GM19035 (cell line): ENCODE measurements at regions not wholly inside any gene's neighbourhood (a gene's known extent, or its start where the extent isn't known, plus 50 kb on each side); places are given as distances from the start of the nearest gene placed in this dataset.
"Not testable (repeated sequence)": the region's sequence is repeated elsewhere in the genome, so short reads cannot be mapped to it uniquely, and the experiment has no call there.

Source experiments
- ATAC-seq: cut with Tn5 transposase; IDR thresholded peaks from one replicate; pipeline ENCODE4 v1.9.1; 2021; ENCODE audit not compliant: unreplicated experiment

GRCh38 chr18:65671621-65672415 lies 79.0 kb upstream of the CDH7 start:
- no peak for ATAC-seq

DNA sequence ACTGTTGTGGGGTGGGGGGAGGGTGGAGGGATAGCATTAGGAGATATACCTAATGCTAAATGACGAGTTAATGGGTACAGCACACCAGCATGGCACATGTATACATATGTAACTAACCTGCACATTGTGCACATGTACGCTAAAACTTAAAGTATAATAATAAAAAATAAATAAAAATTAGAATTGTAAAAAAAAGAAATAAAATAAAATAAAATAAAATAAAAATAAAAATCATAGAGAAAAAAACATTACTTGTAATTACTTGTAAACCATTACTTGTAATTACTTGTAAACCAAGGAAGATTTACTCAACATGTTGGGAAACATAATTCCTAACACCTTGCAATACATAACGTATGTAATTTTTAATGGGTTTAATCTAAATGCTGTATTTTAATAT lies 80.7 kb upstream of the CDH7 start:
- not testable (repeated sequence) for ATAC-seq

GRCh38 chr18:65661391-65661790 lies 89.4 kb upstream of the CDH7 start:
- no peak for ATAC-seq

- no peak for ATAC-seq
Observed at GRCh38 chr18:65659912-65660311, 90.9 kb upstream of the CDH7 start.

DNA sequence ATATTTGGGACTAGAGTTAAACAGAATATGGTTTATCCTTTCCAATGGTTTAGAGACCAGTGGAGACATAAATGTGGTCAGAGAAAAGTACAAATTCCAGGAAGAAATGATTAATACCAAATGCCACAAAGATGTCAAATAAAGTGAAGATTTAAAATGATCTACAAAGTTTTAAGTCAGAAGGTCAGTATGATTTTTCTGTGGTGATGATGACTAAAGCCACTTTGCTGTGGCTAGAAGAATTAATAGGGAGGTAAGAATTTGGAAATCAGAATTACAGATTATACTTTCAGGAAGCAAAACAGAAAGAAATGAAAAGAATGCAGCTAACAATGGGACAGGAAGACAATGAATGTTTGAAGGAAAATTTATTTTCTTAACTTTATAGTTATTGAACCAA lies 91.5 kb upstream of the CDH7 start:
- no peak for ATAC-seq

- no peak for ATAC-seq
Observed at GRCh38 chr18:65651192-65651591, 99.6 kb upstream of the CDH7 start.

DNA sequence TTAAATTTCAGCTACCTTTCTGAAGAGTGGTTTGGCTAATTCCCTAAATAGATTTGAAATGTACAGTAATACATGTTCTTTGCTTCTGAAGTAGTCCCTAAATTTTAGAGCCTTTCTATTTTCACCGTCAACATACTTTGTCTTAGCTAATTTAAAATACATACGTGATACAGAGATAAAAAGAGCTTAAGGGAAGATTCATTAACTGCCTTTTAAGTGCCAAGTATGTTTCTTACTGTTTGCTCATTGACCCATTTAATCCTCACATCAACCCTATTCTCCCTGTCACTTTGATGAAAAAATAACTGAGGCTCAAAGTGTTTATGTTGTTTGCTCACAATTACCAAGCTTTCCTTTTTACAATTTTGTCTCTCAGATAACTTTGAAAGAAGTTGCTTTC lies 118.6 kb upstream of the CDH7 start:
- ATAC-seq: no peak

DNA sequence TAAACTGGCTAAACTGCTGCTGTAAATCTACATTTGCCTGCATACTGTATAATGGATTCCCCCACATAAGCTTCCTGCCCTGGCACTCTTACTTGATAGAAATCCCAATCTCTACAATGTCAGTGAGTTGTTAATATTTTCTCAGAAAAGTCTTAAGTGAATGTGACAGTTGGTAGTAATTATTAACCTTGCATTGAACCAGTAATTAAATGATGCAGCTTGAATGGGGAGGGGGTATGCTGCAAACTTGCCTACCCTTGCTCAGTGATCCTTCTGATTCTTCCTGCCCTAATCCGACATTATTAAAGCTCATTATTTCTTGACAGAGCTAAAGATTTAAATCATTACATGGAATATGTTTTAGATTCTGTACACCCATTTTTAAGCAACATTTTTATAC lies 119.0 kb upstream of the CDH7 start:
- ATAC-seq: no peak

- no peak for ATAC-seq
Observed at GRCh38 chr18:65628390-65628789, 122.4 kb upstream of the CDH7 start.

GRCh38 chr18:65623676-65624075 lies 127.1 kb upstream of the CDH7 start:
- no peak for ATAC-seq

GRCh38 chr18:65622436-65622835 lies 128.4 kb upstream of the CDH7 start:
- ATAC-seq: no peak

GRCh38 chr18:65620076-65620696 lies 130.6 kb upstream of the CDH7 start:
- ATAC-seq: no peak

- ATAC-seq: no peak
Observed at GRCh38 chr18:65610939-65611338, 139.9 kb upstream of the CDH7 start.

DNA sequence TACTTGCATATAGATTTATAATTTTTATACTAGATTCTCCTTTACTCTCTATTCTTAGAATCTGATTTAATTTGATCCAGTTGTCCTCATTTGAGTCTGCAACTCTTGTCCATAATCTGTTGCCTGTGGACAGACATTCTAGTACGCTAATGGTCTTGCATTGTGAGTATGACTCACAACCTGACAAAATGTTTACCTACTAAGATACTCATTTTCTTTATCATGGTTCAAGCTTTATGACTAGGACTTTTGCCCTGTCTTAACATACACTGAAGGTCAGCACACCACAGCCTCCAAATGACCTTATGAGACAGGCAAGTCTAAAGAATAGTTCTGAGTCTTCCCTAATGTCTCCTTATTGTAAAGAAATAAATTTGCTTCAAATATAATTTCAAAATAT lies 142.3 kb upstream of the CDH7 start:
- no peak for ATAC-seq

DNA sequence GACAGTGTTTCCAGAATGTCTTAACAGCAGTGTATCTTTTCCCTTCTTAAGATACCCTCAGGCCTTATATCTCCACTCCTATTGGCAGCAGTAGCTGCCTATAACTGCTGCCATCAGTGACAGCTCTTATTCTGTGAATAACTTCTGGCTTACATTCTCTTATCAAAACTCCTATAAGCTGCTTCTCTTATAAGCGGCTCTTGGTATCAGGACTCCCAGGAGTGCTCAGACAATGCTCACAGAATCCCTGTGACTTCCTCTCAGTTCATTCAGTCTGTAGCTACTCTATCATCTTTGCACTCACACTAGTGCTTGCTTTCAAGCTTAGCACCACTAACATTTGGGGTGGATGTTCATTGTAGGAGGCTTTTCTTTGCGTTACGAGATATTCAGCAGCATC lies 143.7 kb upstream of the CDH7 start:
- no peak for ATAC-seq

DNA sequence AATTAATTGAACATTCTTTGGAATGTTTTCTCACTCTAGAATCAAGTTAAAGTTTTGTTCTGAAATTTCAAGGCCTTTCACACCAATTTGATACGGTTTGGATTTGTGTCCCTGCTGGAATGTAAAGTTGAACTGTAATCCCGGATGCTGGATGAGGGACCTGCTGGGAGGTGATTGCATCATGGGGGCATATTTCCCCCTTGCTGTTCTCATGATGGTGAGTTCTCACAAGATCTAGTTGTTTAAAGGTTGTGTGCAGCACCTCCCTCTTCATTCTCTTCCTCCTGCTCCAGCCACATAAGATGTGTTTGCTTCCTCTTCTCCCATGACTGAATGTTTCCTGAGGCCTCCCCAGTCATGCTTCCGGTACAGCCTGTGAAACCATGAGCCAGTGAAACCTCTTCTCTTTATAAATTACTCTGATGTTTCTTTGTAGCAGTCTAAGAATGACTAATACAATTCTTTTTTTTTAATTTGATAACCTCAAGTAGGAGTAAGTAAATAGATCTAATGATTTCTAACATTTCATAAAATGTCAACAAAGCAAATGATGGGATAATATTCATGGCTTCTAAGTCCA lies 144.2 kb upstream of the CDH7 start:
- ATAC-seq: no peak

DNA sequence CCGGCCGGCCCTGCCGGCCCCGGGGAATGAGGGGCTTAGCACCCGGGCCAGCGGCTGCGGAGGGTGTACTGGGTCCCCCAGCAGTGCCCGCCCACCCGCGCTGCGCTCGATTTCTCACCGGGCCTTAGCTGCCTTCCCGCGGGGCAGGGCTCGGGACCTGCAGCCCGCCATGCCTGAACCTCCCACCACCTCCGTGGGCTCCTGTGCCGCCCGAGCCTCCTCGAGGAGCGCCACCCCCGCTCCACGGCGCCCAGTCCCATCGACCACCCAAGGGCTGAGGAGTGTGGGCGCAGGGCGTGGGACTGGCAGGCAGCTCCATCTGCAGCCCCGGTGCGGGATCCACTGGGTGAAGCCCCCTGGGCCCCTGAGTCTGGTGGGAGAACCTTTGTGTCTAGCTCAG lies 145.5 kb upstream of the CDH7 start:
- not testable (repeated sequence) for ATAC-seq

DNA sequence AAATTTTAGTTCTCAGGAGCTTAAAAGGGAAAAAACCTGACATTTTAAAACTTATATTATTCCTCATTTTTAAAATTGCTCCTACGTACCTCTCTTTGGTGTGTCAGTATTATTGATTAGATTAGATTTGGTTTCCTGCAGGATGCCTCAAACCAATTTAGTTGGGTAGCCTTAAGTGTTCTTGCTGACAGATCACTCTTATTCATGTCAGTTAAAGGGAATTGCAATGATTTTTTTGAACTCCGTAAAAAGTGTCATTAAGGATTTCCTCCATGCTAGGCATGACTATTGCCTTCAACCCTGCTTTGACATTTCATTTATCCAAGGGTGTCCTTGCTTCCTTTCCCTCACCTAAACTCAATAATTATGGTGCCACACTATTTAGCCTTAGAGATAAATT lies 149.0 kb upstream of the CDH7 start:
- no peak for ATAC-seq

DNA sequence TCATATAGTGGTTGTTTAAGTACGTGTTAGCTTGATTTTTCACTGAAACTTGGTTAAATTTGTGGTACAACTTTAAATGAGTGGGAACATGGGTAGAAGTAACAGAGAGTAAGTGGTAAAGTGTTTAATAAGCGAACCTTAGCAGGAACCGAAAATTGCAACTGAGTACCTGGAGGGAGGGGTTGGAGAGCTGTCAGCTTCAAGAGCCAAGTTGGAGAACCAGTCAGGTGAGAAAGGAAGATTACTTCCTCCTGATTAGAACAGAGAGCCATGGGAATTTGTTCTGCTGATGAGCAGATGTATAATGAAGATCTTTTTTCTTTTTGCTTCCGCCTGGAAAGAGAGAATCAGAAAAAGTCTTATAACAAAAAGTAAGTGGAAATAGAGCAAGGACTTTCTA lies 158.4 kb upstream of the CDH7 start:
- no peak for ATAC-seq

DNA sequence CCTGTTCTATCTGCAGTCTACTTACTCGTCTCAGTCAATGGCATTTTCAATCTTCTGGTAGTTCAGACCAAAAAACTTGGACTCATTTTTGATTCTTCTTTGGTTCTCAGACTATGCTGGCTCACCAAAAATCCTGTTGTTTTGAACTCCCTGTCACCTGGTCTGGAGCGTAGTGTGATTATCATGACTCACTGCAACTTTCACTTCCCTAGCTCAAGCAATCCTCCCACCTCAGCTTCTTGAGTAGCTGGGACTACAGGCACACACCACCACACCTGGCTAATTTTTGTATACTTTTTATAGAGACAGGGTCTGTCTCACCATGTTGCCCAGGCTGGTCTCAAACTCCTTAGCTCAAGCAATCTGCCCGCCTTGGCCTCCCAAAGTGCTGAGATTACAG lies 163.3 kb upstream of the CDH7 start:
- no peak for ATAC-seq

- not testable (repeated sequence) for ATAC-seq
Observed at GRCh38 chr18:65582094-65582493, 168.7 kb upstream of the CDH7 start.

DNA sequence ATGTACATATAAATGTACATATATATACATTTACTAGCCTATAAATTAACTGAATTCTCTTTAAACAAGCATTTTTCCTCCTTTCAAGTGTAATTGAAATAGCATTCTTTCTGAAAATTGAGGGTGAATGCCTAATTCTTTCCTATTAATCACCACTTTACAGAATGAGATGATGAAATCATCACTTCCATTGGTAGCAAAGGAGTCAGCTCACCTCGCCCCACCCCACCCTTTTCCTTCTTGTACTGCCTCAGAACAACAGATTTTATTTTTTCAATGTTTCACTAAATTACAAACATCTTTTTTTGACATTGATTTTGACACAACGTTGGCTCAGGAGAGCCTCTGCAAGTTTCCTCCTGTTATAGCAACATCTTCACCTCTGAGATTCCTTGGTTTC lies 181.9 kb upstream of the CDH7 start:
- no peak for ATAC-seq
